AG10803 (cell line): ENCODE measurements at regions not wholly inside any gene's neighbourhood (a gene's known extent, or its start where the extent isn't known, plus 50 kb on each side); places are given as distances from the start of the nearest gene placed in this dataset.

Experiments used
- DNase-seq: peaks from one replicate; pipeline ENCODE4 v3.0.0; 2010; ENCODE audit warnings: low read depth
- H3K4me3 ChIP-seq: 2 replicates; pipeline ENCODE4 v1.5.1; 2011; ENCODE audit warnings: mild to moderate bottlenecking, low read length, control low read depth
- TF ChIP-seq, protein P1 (sequence below): conservative IDR thresholded peaks from 2 replicates; pipeline ENCODE4 v1.5.1; 2011; ENCODE audit warnings: mild to moderate bottlenecking, low read length, control low read depth, inconsistent platforms

DNA sequence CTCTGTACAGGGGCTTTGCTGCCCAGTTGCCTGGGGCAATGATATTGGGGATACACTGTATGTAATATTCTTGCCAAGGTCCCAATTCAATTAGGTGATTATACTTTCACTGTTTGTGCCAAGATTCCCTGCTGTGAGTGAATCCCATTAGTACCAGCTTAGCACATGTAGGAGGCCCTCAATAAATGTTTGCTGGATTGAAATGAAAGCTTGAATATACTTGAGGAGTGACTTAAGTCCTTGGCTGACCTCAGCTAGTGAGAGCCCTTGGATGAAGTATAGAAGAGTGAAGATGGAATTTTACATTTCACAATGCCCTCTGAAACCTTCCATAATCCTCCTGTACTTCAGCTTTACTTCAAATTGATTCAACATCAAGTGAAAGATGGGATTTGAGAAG lies 102.9 kb downstream of the GATA6 start:
- H3K4me3 ChIP-seq, result no peak overlapping the region
- DNase-seq, result no peak
- TF ChIP-seq, protein P1, sequence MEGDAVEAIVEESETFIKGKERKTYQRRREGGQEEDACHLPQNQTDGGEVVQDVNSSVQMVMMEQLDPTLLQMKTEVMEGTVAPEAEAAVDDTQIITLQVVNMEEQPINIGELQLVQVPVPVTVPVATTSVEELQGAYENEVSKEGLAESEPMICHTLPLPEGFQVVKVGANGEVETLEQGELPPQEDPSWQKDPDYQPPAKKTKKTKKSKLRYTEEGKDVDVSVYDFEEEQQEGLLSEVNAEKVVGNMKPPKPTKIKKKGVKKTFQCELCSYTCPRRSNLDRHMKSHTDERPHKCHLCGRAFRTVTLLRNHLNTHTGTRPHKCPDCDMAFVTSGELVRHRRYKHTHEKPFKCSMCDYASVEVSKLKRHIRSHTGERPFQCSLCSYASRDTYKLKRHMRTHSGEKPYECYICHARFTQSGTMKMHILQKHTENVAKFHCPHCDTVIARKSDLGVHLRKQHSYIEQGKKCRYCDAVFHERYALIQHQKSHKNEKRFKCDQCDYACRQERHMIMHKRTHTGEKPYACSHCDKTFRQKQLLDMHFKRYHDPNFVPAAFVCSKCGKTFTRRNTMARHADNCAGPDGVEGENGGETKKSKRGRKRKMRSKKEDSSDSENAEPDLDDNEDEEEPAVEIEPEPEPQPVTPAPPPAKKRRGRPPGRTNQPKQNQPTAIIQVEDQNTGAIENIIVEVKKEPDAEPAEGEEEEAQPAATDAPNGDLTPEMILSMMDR, result no peak

DNA sequence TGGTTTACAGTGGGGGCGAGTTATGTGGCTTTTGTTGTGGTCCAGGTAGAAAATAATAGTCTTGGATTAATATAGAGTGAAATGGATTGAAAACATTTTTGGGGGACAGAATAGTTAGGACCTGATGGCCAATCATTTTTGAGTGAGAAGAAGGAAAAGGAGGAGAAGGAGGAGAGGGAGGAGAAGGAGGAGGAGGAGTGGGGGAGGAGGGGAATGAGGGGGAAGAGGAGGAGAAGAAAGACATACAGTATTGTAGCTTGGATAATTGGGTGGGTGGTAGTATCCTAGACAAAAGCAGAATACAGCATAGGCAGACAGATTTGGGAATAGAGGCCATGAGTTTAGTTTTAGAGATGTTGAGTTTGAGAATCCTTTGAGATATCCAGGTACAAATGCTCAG lies 101.6 kb downstream of the GATA6 start:
- TF ChIP-seq, protein P1, result no peak
- H3K4me3 ChIP-seq, result no peak overlapping the region
- DNase-seq, result no peak

DNA sequence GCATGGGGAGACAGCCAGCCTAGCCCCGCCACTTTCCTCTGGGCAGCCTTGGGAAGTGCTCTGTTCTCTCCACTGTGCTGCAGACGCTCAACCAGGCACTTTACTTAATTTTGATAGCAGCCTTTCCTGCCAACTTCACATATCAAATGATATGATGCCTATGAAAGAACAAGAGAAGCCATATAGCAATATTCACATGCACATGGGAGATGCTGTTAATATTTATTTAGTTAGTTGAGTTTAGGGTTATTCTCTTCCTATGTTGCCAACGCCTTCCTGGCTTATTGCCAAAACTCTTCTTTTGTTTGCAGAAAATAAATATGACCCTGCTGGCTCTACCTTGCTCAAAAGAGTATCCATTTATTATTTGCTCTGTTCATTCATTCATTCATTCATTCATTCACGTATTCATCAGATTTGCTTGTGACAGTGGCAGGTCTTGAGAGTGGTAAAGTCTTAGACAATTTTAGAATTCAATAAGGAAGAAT lies 99.3 kb downstream of the GATA6 start:
- DNase-seq, result no peak
- TF ChIP-seq, protein P1, result no peak

DNA sequence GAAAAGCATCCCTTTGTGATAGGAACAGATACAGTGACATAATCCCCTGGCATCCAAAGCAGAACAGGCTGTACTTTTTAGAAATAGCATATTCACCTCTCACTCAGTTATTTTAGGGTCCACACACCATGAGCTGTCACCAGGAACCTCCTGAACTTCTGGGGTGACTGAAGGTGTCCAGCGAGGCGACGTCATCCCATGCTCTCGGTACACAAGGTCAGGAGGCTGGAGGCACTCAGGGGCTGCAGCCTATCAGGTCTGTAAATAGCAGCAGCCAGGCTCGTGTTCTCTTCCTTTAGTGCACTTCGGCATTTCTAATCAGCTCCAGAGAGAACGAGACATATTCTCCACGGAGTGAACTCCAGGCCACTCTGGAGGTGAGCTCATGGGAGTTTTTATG lies 98.3 kb downstream of the GATA6 start:
- DNase-seq, result no peak
- TF ChIP-seq, protein P1, result no peak
- H3K4me3 ChIP-seq, result no peak overlapping the region

More for the DNA sequence above, 99.3 kb downstream of the GATA6 start:
- no peak overlapping the region for H3K4me3 ChIP-seq

DNA sequence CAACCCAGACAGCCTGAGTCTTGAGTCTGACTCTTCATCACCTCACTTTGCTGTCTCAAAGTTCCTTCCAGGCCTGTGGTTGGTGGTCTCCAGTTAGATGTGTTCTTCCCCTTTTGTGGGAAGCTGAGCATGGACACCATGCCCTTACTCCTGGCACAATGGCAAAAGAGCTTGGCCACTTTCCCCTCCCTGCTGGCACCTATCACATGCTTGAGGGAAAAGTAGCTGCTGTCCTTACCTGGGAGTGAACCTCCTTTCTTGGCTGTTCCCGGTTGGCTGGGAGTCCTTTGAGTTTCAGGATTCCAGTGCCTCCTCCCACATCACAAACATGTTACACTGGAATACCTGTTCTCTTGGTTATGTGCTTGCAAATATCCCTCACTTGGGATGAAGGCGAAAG lies 97.8 kb downstream of the GATA6 start:
- DNase-seq, result no peak
- TF ChIP-seq, protein P1, result no peak
- no peak overlapping the region for H3K4me3 ChIP-seq

DNA sequence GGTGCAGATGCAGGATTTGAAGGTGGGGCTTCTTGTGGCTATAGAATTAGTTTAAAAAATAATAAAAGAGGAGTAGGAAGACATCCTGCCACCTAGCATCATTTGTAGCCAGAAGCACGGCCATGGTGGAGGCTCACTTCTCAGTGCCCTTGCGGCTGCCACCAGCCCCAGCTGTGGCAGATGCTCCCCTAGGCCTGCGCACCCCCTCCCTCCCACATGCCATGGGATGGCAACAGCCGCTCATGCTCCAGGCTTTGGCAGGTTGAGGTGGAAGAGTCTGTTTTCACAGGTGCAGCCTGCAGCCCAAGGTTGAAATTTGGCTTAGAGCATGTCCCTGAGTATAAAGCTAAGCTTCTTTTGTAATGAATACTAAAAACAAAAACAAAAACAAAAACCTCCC lies 96.4 kb downstream of the GATA6 start:
- DNase-seq, result no peak
- H3K4me3 ChIP-seq, result no peak overlapping the region
- TF ChIP-seq, protein P1, result no peak

DNA sequence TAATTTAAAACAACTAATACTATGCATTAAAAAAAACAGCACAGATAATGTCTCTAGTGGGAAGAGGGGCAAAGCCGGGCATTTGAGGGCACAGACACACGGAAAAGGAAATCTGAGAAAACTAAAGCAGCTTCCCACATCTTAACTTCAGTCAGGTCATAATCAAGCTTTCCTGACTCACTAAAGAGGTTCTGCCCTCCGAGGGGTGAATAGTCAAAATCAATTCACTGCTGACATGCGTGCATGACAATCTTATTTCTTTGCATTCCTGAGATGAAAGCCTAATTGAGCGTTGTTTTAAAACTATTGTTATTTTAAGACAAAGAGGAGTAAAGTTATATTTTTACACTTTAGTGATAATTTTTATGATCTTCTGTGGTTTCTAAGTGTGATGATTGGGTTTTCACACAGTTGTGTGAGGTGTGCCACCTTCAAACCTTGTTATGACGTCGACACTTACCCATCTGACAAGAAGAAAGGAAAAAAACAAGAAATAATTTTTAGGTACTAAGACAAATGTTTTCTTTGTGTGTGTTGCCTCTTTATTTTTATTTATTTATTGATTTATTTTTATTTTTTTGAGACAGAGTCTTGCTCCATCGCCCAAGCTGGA lies 90.9 kb downstream of the GATA6 start:
- TF ChIP-seq, protein P1, result no peak

More for the DNA sequence above, 90.9 kb downstream of the GATA6 start:
- DNase-seq, result no peak
- H3K4me3 ChIP-seq, result no peak overlapping the region
